ENCODE measurements at regions not wholly inside any gene's neighbourhood (a gene's known extent, or its start where the extent isn't known, plus 50 kb on each side); places are given as distances from the start of the nearest gene placed in this dataset.
"Not testable (repeated sequence)": the region's sequence is repeated elsewhere in the genome, so short reads cannot be mapped to it uniquely, and the experiment has no call there.

DNA sequence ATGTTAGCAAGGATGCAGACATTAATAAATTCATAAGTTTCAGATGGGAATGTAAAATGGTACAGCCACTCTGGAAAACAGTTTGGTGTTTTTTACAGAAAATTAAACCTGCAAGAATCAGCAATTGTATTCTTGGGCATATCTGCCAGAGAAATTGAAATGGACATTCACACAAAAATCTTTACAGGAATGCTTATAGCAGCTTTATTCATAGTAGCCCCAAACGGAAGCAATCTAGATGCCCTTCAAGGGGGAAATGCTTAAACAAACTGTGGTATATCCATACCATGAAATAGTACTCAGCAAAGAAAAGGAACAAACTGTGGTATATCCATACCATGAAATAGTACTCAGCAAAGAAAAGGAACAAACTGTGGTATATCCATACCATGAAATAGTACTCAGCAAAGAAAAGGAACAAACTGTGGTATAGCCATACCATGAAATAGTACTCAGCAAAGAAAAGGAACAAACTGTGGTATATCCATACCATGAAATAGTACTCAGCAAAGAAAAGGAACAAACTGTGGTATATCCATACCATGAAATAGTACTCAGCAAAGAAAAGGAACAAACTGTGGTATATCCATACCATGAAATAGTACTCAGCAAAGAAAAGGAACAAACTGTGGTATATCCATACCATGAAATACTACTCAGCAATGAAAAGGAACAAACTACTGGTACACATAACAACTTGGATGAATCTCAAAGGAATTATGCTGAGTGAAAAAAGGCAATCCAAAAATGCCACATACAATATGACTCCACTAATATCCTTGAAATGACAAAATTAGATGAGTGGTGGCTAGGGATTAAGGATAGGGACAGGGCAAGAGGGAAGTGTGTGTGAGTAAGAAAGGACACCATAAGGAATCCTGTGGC lies 484.0 kb downstream of the SHISA9 start:
- TF ChIP-seq CTCF (IDR thresholded peaks at IDR 0.05 in 2 of 3, conservative IDR thresholded peaks at IDR 0.05 in 1 of 3; ENCODE audit: control insufficient read depth in 2 of 3, extremely low read depth in 1 of 3, insufficient read depth in 1 of 3, low read depth in 3 of 3, low read length in 3 of 3); CREB1 (IDR thresholded peaks at IDR 0.05; ENCODE audit: low read depth); EED (IDR thresholded peaks at IDR 0.05; ENCODE audit: low read depth); RFX5 (IDR thresholded peaks at IDR 0.05; ENCODE audit: low read depth, low read length); EZH2 (IDR thresholded peaks at IDR 0.05; ENCODE audit: borderline replicate concordance, control insufficient read depth, low read depth, low read length); REST (IDR thresholded peaks at IDR 0.05; ENCODE audit: low read depth, low read length); SPI1 (IDR thresholded peaks at IDR 0.05; ENCODE audit: borderline replicate concordance, insufficient read depth, low read depth, low read length); ZZZ3 (IDR thresholded peaks at IDR 0.05; ENCODE audit: control insufficient read depth, insufficient read length, low read depth); CHD4 (IDR thresholded peaks at IDR 0.05); RELB (IDR thresholded peaks at IDR 0.05; ENCODE audit: low read depth): not testable (repeated sequence)
- TF ChIP-seq, protein P1, sequence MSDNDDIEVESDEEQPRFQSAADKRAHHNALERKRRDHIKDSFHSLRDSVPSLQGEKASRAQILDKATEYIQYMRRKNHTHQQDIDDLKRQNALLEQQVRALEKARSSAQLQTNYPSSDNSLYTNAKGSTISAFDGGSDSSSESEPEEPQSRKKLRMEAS (IDR thresholded peaks at IDR 0.05; ENCODE audit: low read depth, low read length), result not testable (repeated sequence)
